Right lung (tissue), 2 donors: ENCODE measurements at regions not wholly inside any gene's neighbourhood (a gene's known extent, or its start where the extent isn't known, plus 50 kb on each side); places are given as distances from the start of the nearest gene placed in this dataset.
"Not testable (repeated sequence)": the region's sequence is repeated elsewhere in the genome, so short reads cannot be mapped to it uniquely, and the experiment has no call there.

Source experiments
- DNase-seq, 2 donors: peaks; one replicate each; pipeline ENCODE4 v3.0.0-alpha.2; 2013

- peak; percentile 49 to 70 for DNase-seq
Measured at GRCh38 chr6:18595774-18596530, 208.8 kb downstream of the RNF144B start.

- DNase-seq = no peak
Measured at GRCh38 chr6:18596531-18596835, 209.3 kb downstream of the RNF144B start.

- no peak for DNase-seq
Measured at GRCh38 chr6:18598551-18599264, 211.6 kb downstream of the RNF144B start.

- no peak for DNase-seq
Measured at GRCh38 chr6:18600255-18600654, 213.1 kb downstream of the RNF144B start.

GRCh38 chr6:18601516-18602020 lies 214.4 kb downstream of the RNF144B start:
- DNase-seq = no peak

GRCh38 chr6:18602931-18603330 lies 215.8 kb downstream of the RNF144B start:
- DNase-seq = peak; percentile 44 to 45

- peak; percentile 28 to 39 for DNase-seq
Measured at GRCh38 chr6:18603361-18603760, 216.2 kb downstream of the RNF144B start.

- DNase-seq = no peak
Measured at GRCh38 chr6:18605841-18606240, 218.7 kb downstream of the RNF144B start.

GRCh38 chr6:18609715-18610114 lies 222.6 kb downstream of the RNF144B start:
- DNase-seq = no peak

- DNase-seq = no peak
Measured at GRCh38 chr6:18613319-18613925, 226.3 kb downstream of the RNF144B start.

- DNase-seq = no peak
Measured at GRCh38 chr6:18629571-18629970, 242.4 kb downstream of the RNF144B start.

GRCh38 chr6:18632670-18633410 lies 245.7 kb downstream of the RNF144B start:
- no peak for DNase-seq

GRCh38 chr6:18634912-18635311 lies 247.8 kb downstream of the RNF144B start:
- no peak for DNase-seq

GRCh38 chr6:18640134-18640533 lies 253.0 kb downstream of the RNF144B start:
- DNase-seq = no peak

GRCh38 chr6:18640754-18641153 lies 253.6 kb downstream of the RNF144B start:
- DNase-seq = no peak

GRCh38 chr6:18654821-18655220 lies 267.7 kb downstream of the RNF144B start:
- DNase-seq = no peak

- DNase-seq = no peak
Measured at GRCh38 chr6:18656506-18656905, 269.4 kb downstream of the RNF144B start.

- DNase-seq = not testable (repeated sequence)
Measured at GRCh38 chr6:18659994-18660393, 272.8 kb downstream of the RNF144B start.

- DNase-seq = no peak
Measured at GRCh38 chr6:18663011-18663410, 275.9 kb downstream of the RNF144B start.

GRCh38 chr6:18664401-18664800 lies 277.3 kb downstream of the RNF144B start:
- DNase-seq = no peak

GRCh38 chr6:18667612-18668011 lies 280.5 kb downstream of the RNF144B start:
- DNase-seq = no peak

- DNase-seq = no peak
Measured at GRCh38 chr6:18668994-18669393, 281.8 kb downstream of the RNF144B start.
